IMR-90 (cell line): ENCODE measurements at regions not wholly inside any gene's neighbourhood (a gene's known extent, or its start where the extent isn't known, plus 50 kb on each side); places are given as distances from the start of the nearest gene placed in this dataset.

ENCODE experiments used
- ATAC-seq: fragments of 200-7000 bp; cut with Tn5 transposase; 2 replicates; pipeline ENCODE4 v1.9.1; 2020; ENCODE audit warnings: low read depth, mild to moderate bottlenecking, moderate library complexity
- BruUV-seq: library from RNA; stranded (reverse); fragments of 400-500 nt; replicated peaks from 2 replicates; lab custom pipeline; 2021; lab: Mats Ljungman, UMichigan
- CTCF ChIA-PET: fragments of 300-600 bp; formaldehyde crosslinking; extraction: SDS; loops from one replicate; lab custom pipeline; 2021; ENCODE audit warnings: antibody characterized with exemption; lab: Yijun Ruan, JAX
- POLR2A ChIA-PET: fragments of 300-600 bp; sonication (Branson Sonifier 250); formaldehyde crosslinking; loops from one replicate; lab custom pipeline; 2022; ENCODE audit warnings: antibody characterized with exemption; ENCODE audit not compliant: unreplicated experiment; lab: Charles Lee
- DNase-seq: peaks from one replicate; pipeline ENCODE4 v3.0.0; 2013
- H2AFZ ChIP-seq: replicated peaks from 2 replicates; pipeline ENCODE3; 2013; ENCODE audit warnings: low read length, mild to moderate bottlenecking; ENCODE audit not compliant: poor library complexity
- H2AK5ac ChIP-seq: 2 replicates; pipeline ENCODE4 v1.6.1; 2013; ENCODE audit warnings: low read depth, low read length, inconsistent platforms
- H2AK9ac ChIP-seq: replicated peaks from 2 replicates; pipeline ENCODE3; 2013; ENCODE audit warnings: mild to moderate bottlenecking, low read depth, low read length, moderate library complexity; ENCODE audit not compliant: poor library complexity
- H2BK120ac ChIP-seq: 2 replicates; pipeline ENCODE4 v1.6.1; 2013; ENCODE audit warnings: low read depth, low read length, inconsistent platforms
- H2BK15ac ChIP-seq: 3 replicates; pipeline ENCODE4 v1.6.1; 2013; ENCODE audit warnings: low read depth, low read length, inconsistent platforms
- H2BK20ac ChIP-seq: 2 replicates; pipeline ENCODE4 v1.6.1; 2013; ENCODE audit warnings: low read depth, mild to moderate bottlenecking, inconsistent platforms, low read length, moderate library complexity
- H2BK5ac ChIP-seq: 2 replicates; pipeline ENCODE4 v1.6.1; 2013; ENCODE audit warnings: mild to moderate bottlenecking, low read depth, low read length, inconsistent platforms; ENCODE audit not compliant: poor library complexity, severe bottlenecking
- H3K14ac ChIP-seq: replicated peaks from 2 replicates; pipeline ENCODE4 v1.6.1; 2013; ENCODE audit warnings: low read depth, low read length, inconsistent platforms
- H3K18ac ChIP-seq: 2 replicates; pipeline ENCODE4 v1.6.1; 2013; ENCODE audit warnings: low read depth, low read length, control low read depth
- H3K23ac ChIP-seq: 2 replicates; pipeline ENCODE4 v1.6.1; 2013; ENCODE audit warnings: low read depth, low read length, inconsistent platforms
- H3K27ac ChIP-seq: 2 replicates; pipeline ENCODE4 v1.5.1; 2013; ENCODE audit warnings: mild to moderate bottlenecking, control low read depth, low read length; ENCODE audit not compliant: insufficient read depth
- H3K27me3 ChIP-seq: 2 replicates; pipeline ENCODE4 v1.6.1; 2013; ENCODE audit warnings: low read length; ENCODE audit not compliant: control insufficient read depth, insufficient read depth
- H3K36me3 ChIP-seq: 2 replicates; pipeline ENCODE4 v1.6.1; 2013; ENCODE audit warnings: low read length, mixed read lengths; ENCODE audit not compliant: control insufficient read depth, insufficient read depth
- H3K4ac ChIP-seq: 2 replicates; pipeline ENCODE4 v1.6.1; 2013; ENCODE audit warnings: low read depth, low read length, inconsistent platforms
- H3K4me1 ChIP-seq: 2 replicates; pipeline ENCODE4 v1.6.1; 2013; ENCODE audit warnings: low read length, mixed read lengths; ENCODE audit not compliant: control insufficient read depth, insufficient read depth
- H3K4me2 ChIP-seq: 2 replicates; pipeline ENCODE4 v1.6.1; 2013; ENCODE audit warnings: low read depth, mild to moderate bottlenecking, control low read depth, low read length, moderate library complexity
- H3K4me3 ChIP-seq: 2 replicates; pipeline ENCODE4 v1.5.1; 2013; ENCODE audit warnings: low read depth, mild to moderate bottlenecking, control low read depth, low read length, moderate library complexity; ENCODE audit not compliant: insufficient read depth
- H3K56ac ChIP-seq: 2 replicates; pipeline ENCODE4 v1.6.1; 2013; ENCODE audit warnings: low read length, inconsistent platforms; ENCODE audit not compliant: insufficient read depth; ENCODE audit errors: extremely low read depth
- H3K79me1 ChIP-seq, 2 experiments: 2 replicates each; pipeline ENCODE4 v1.6.1; 2013; ENCODE audit warnings: low read length in 2 of 2, inconsistent platforms in 1 of 2, low read depth in 1 of 2
- H3K9ac ChIP-seq: 2 replicates; pipeline ENCODE4 v1.6.1; 2013; ENCODE audit warnings: low read depth, low read length, control low read depth
- H3K9me1 ChIP-seq: 2 replicates; pipeline ENCODE4 v1.6.1; 2013; ENCODE audit warnings: low read length, inconsistent platforms; ENCODE audit not compliant: insufficient read depth
- H3K9me3 ChIP-seq: 2 replicates; pipeline ENCODE4 v1.6.1; 2013; ENCODE audit warnings: low read length; ENCODE audit not compliant: control insufficient read depth, insufficient read depth
- H4K20me1 ChIP-seq: 2 replicates; pipeline ENCODE4 v1.6.1; 2013; ENCODE audit warnings: low read length, inconsistent platforms; ENCODE audit not compliant: insufficient read depth
- H4K5ac ChIP-seq: 2 replicates; pipeline ENCODE4 v1.6.1; 2013; ENCODE audit warnings: mild to moderate bottlenecking, low read depth, low read length, control low read depth
- H4K8ac ChIP-seq, 2 experiments: 2 replicates each; pipeline ENCODE4 v1.6.1; 2013; ENCODE audit warnings: low read depth in 2 of 2, low read length in 2 of 2, control low read depth in 1 of 2, inconsistent platforms in 1 of 2
- H4K91ac ChIP-seq: 2 replicates; pipeline ENCODE4 v1.6.1; 2013; ENCODE audit warnings: low read depth, low read length, inconsistent platforms; ENCODE audit not compliant: insufficient read depth
- CEBPB ChIP-seq: IDR thresholded peaks from 2 replicates; pipeline ENCODE4 v1.6.1; 2012; ENCODE audit warnings: low read depth, low read length, improper control_type of control experiment
- CHD1 ChIP-seq: IDR thresholded peaks from 2 replicates; pipeline ENCODE4 v1.6.1; 2012; ENCODE audit warnings: low read depth, low read length, improper control_type of control experiment
- MAZ ChIP-seq: IDR thresholded peaks from 2 replicates; pipeline ENCODE4 v1.6.1; 2012; ENCODE audit warnings: low read depth, mild to moderate bottlenecking, low read length, improper control_type of control experiment, moderate library complexity, borderline replicate concordance
- POLR2A ChIP-seq: IDR thresholded peaks from 2 replicates; pipeline ENCODE4 v1.6.1; 2012; ENCODE audit warnings: mild to moderate bottlenecking, low read depth, low read length
- RFX5 ChIP-seq: IDR thresholded peaks from 2 replicates; pipeline ENCODE4 v1.8.0; 2012; ENCODE audit warnings: low read depth, mild to moderate bottlenecking, low read length, moderate library complexity
- WGBS, 2 experiments: methylation state at CpG; one replicate each; pipeline versions ENCODE4 v1.1.5 to v1.1.7; 2013; ENCODE audit warnings: missing lambda C conversion rate in 2 of 2; ENCODE audit not compliant: insufficient read length in 1 of 2; ENCODE audit errors: extremely low coverage in 2 of 2; 5-methylcytosine and 5-hydroxymethylcytosine counted together
- dilution Hi-C: fragments of 300-500 bp; cut with HindIII; formaldehyde crosslinking; loops from one replicate; pipeline ENCODE4 v1.14.3; 2018; ENCODE audit warnings: low sequenced_read_pairs; ENCODE audit not compliant: unreplicated experiment
- in situ Hi-C: fragments of 300-500 bp; cut with MboI; formaldehyde crosslinking; loops from 3 replicates; pipeline ENCODE4 v1.14.3; 2019; ENCODE audit warnings: low sequenced_read_pairs, inconsistent platforms, mixed read lengths
- intact Hi-C: fragments of 100-400 bp; cut with micrococcal nuclease; formaldehyde crosslinking; loops from 2 replicates; pipeline ENCODE4 v1.10.0; 2022

GRCh38 chr6:170230520-170231292 is 60.2 kb downstream of the DLL1 start:
- Histone ChIP-seq H2AFZ (peak overlapping the region; percentile 28), H2BK20ac (no peak overlapping the region), H3K56ac (no peak overlapping the region), H3K27ac (no peak overlapping the region), H3K4me2 (no peak overlapping the region), H3K4ac (no peak overlapping the region), H2AK5ac (no peak overlapping the region), H4K91ac (no peak overlapping the region), H3K9me1 (no peaks in the 10 kb centered on the region), H3K23ac (no peak overlapping the region), H3K79me1 (no peaks in the 10 kb centered on the region), H3K4me3 (no peak overlapping the region), H3K4me1 (peaks cover 12% of the 10 kb centered on the region; the same call in 1 of the 2 replicates), H3K18ac (no peak overlapping the region), H4K20me1 (no peaks in the 10 kb centered on the region; the same call in 1 of the 2 replicates), H2BK5ac (no peak overlapping the region), H2BK120ac (no peak overlapping the region), H3K9ac (no peak overlapping the region), H3K9me3 (no peaks in the 10 kb centered on the region), H4K5ac (no peak overlapping the region), H3K14ac (no peak overlapping the region), H3K36me3 (no peaks in the 10 kb centered on the region), H4K8ac (no peak overlapping the region), H3K27me3 (no peaks in the 10 kb centered on the region; the same call in 1 of the 2 replicates), H2AK9ac (no peak overlapping the region), H2BK15ac (no peak overlapping the region)
- TF ChIP-seq POLR2A (no peak), CEBPB (no peak), CHD1 (no peak), RFX5 (no peak), MAZ (no peak)
- BruUV-seq = no TSS peak
- ATAC-seq (no peak), DNase-seq (no peak)
- ChIA-PET CTCF (no interaction called here), POLR2A (no interaction called here)
- in situ Hi-C loops = no loop called here
- WGBS, 2 experiments = 56% methylated on average over 6 of the region's 19 CpGs; no CpG with 5 or more reads in 1 of the 2 experiments
- dilution Hi-C loops = no loop called here
- intact Hi-C loops = no loop called here
